Cardiac fibroblast (primary cell): ENCODE measurements at regions not wholly inside any gene's neighbourhood (a gene's known extent, or its start where the extent isn't known, plus 50 kb on each side); places are given as distances from the start of the nearest gene placed in this dataset.

Experiments
- DNase-seq, 2 donors: peaks; one replicate each; pipeline versions ENCODE4 v3.0.0 to v3.0.0-alpha.2; 2010; ENCODE audit warnings: low read depth in 2 of 2
- H3K4me3 ChIP-seq, 2 donors: replicated peaks in 1 of 2; 1 replicate in 1 of 2; 2 replicates in 1 of 2; pipeline ENCODE4 v1.5.1; 2011; ENCODE audit warnings: low read depth in 2 of 2, low read length in 2 of 2, mild to moderate bottlenecking in 2 of 2, moderate library complexity in 1 of 2
- TF ChIP-seq, protein P1 (sequence below): IDR thresholded peaks from one replicate; pipeline ENCODE4 v1.5.1; 2011; ENCODE audit warnings: low read depth, mild to moderate bottlenecking, low read length, inconsistent platforms

- no peak for DNase-seq
- no peak overlapping the region for H3K4me3 ChIP-seq
- TF ChIP-seq, protein P1, sequence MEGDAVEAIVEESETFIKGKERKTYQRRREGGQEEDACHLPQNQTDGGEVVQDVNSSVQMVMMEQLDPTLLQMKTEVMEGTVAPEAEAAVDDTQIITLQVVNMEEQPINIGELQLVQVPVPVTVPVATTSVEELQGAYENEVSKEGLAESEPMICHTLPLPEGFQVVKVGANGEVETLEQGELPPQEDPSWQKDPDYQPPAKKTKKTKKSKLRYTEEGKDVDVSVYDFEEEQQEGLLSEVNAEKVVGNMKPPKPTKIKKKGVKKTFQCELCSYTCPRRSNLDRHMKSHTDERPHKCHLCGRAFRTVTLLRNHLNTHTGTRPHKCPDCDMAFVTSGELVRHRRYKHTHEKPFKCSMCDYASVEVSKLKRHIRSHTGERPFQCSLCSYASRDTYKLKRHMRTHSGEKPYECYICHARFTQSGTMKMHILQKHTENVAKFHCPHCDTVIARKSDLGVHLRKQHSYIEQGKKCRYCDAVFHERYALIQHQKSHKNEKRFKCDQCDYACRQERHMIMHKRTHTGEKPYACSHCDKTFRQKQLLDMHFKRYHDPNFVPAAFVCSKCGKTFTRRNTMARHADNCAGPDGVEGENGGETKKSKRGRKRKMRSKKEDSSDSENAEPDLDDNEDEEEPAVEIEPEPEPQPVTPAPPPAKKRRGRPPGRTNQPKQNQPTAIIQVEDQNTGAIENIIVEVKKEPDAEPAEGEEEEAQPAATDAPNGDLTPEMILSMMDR: no peak
Measured at GRCh38 chr6:88539295-88539764, 373.2 kb upstream of the CNR1 start.

- DNase-seq: no peak
- no peak overlapping the region for H3K4me3 ChIP-seq
- TF ChIP-seq, protein P1: no peak
Measured at GRCh38 chr6:88538840-88539239, 372.7 kb upstream of the CNR1 start.

DNA sequence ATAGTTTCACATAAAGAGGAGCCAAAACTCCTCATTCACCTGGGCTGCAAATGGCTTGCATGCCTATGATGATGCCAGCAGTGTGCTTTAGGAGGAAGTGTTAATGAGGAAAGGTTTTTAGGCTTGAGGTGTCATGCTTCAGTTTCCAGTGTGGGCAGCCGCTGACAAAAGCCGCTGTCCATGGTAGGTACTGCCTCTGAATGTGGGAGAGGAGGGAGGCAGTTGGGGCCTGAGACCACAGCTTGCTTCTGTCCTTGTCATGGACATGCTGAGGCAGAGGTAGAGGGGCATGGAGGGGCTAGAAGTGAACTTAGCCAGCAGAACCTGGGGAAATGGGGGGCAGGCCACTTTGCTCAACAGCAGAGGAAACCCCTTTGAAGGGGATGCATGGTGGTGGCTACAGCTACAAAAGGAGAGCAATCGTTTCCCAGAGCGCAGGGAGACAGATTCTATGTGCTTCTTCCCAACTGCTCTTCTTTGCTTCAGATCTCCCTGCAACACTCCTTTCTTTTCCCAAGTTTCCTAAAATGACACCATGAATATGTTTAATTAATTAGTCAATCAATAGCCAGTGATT, 372.1 kb upstream of the CNR1 start:
- peak in 1 of 2 donors; percentile 29 for DNase-seq
- TF ChIP-seq, protein P1: no peak
- no peak overlapping the region for H3K4me3 ChIP-seq

GRCh38 chr6:88536071-88536625, 370.0 kb upstream of the CNR1 start:
- H3K4me3 ChIP-seq: no peak overlapping the region
- no peak for DNase-seq
- TF ChIP-seq, protein P1: no peak

DNA sequence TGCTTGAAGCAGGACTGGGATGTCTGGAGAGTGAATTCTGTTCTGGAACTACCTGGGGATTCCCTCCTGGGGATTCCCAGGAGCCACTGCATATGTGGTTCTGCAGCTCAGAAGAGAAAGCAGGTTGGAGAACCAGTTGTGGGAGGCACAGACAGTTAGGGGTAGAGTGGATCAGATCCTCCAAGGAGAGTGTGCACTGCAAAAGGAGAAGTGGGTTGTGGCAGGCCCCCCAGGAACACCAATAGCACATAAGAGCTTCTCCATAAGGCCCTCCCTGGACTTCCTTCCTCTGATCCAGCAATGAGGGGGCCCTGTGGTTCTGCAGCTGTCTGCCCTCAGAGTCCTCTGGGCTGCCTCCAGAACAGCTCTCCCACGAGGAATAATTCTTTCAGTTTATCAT, 369.2 kb upstream of the CNR1 start:
- DNase-seq: no peak
- H3K4me3 ChIP-seq: no peak overlapping the region
- TF ChIP-seq, protein P1: no peak

GRCh38 chr6:88532241-88532860, 366.2 kb upstream of the CNR1 start:
- DNase-seq: no peak
- TF ChIP-seq, protein P1: no peak
- no peak overlapping the region for H3K4me3 ChIP-seq
